ENCODE measurements at regions not wholly inside any gene's neighbourhood (a gene's known extent, or its start where the extent isn't known, plus 50 kb on each side); places are given as distances from the start of the nearest gene placed in this dataset.

DNA sequence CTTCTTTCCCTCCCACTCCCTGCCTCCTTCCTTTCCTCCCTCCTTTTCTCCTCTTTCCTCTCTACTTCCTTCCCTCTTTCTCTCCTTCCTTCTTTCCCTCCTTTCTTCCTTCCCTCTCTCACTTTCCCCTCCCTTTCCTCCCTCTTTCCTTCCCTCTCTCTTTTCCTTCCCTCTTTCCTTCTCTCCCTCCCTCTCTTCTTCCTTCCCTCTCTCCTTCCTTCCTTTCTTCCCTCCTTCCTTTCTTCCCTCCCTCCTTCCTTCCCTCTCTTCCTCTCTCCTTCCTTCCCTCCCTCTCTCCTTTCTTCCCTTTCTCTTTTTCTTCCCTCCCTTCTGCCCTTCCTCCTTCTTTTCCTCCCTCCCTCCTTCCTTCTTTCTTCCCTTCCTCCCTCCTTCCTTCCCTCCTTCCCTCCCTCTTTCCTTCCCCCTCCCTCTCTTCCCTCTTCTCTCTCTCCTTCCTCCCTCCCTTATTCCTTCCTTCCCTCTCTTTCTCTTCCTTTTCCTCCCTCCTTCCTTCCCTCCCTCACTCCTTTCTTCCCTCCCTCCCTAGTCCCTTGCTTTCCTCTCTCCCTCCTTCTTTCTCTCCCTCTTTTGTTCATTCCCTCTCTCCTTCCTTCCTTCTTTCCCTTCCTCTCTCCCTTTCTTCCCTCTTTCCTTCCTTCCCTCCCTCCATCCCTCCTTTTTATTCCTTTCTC lies 443.9 kb downstream of the ZNF536 start:
- TF ChIP-seq POLR2A (IDR thresholded peaks at IDR 0.05), result no peak
- TF ChIP-seq, protein P1, sequence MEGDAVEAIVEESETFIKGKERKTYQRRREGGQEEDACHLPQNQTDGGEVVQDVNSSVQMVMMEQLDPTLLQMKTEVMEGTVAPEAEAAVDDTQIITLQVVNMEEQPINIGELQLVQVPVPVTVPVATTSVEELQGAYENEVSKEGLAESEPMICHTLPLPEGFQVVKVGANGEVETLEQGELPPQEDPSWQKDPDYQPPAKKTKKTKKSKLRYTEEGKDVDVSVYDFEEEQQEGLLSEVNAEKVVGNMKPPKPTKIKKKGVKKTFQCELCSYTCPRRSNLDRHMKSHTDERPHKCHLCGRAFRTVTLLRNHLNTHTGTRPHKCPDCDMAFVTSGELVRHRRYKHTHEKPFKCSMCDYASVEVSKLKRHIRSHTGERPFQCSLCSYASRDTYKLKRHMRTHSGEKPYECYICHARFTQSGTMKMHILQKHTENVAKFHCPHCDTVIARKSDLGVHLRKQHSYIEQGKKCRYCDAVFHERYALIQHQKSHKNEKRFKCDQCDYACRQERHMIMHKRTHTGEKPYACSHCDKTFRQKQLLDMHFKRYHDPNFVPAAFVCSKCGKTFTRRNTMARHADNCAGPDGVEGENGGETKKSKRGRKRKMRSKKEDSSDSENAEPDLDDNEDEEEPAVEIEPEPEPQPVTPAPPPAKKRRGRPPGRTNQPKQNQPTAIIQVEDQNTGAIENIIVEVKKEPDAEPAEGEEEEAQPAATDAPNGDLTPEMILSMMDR (IDR thresholded peaks at IDR 0.05), result no peak

All from adrenal gland (tissue), 5 donors.